Lower leg skin (tissue), 4 donors: ENCODE measurements at regions not wholly inside any gene's neighbourhood (a gene's known extent, or its start where the extent isn't known, plus 50 kb on each side); places are given as distances from the start of the nearest gene placed in this dataset.

Source experiments
- DNase-seq, 2 donors: peaks; one replicate each; pipeline ENCODE4 v3.0.0-alpha.2; 2019; ENCODE audit warnings: low spot score in 2 of 2
- H3K4me3 ChIP-seq: fragments of 200-600 bp; sonication (generic); 2 replicates; pipeline ENCODE4 v1.5.1; 2017; ENCODE audit warnings: mild to moderate bottlenecking, low read depth; ENCODE audit not compliant: poor library complexity, severe bottlenecking
- CTCF ChIP-seq, 3 donors: fragments of 450-650 bp; IDR thresholded peaks; one replicate each; pipeline ENCODE4 v1.5.1; 2016; ENCODE audit warnings: antibody characterized with exemption in 3 of 3, mild to moderate bottlenecking in 3 of 3, moderate library complexity in 2 of 3
- POLR2A ChIP-seq, 2 donors: fragments of 450-650 bp; IDR thresholded peaks; one replicate each; pipeline ENCODE4 v1.6.1; 2016 to 2017; ENCODE audit warnings: antibody characterized with exemption in 2 of 2, mild to moderate bottlenecking in 1 of 2, moderate library complexity in 1 of 2
- WGBS, 2 donors: methylation state at CpG; one replicate each; pipeline ENCODE4 v1.1.5; 2018; 5-methylcytosine and 5-hydroxymethylcytosine counted together
- intact Hi-C: fragments of 100-400 bp; cut with DNase I; formaldehyde crosslinking; loops from one replicate; pipeline ENCODE4 v1.15.0; 2023; ENCODE audit warnings: low total_unique reads

GRCh38 chr4:18568600-18568999 lies 547.0 kb upstream of the LCORL start:
- H3K4me3 ChIP-seq = no peak overlapping the region
- DNase-seq = no peak
- 22 to 32% methylated on average over 2 of the region's 2 CpGs for WGBS, 2 donors
- intact Hi-C loops = no loop called here
- no peak for TF ChIP-seq CTCF (IDR thresholded peaks at IDR 0.05)
- no peak for TF ChIP-seq POLR2A (IDR thresholded peaks at IDR 0.05)

GRCh38 chr4:18566970-18567799 lies 545.6 kb upstream of the LCORL start:
- TF ChIP-seq CTCF (IDR thresholded peaks at IDR 0.05) = peak in 1 of 3 donors; percentile 46
- TF ChIP-seq POLR2A (IDR thresholded peaks at IDR 0.05) = no peak
- 82 to 83% methylated on average over 9 of the region's 9 CpGs for WGBS, 2 donors
- DNase-seq = no peak
- H3K4me3 ChIP-seq = no peak overlapping the region
- intact Hi-C loops = no loop called here

- no peak for DNase-seq
- WGBS, 2 donors = 80 to 90% methylated on average over 3 of the region's 3 CpGs
- TF ChIP-seq POLR2A (IDR thresholded peaks at IDR 0.05) (no peak), CTCF (IDR thresholded peaks at IDR 0.05) (no peak)
- intact Hi-C loops = no loop called here
- H3K4me3 ChIP-seq = no peak overlapping the region
Observed at GRCh38 chr4:18559492-18559891, 537.9 kb upstream of the LCORL start.

GRCh38 chr4:18556402-18556801 lies 534.8 kb upstream of the LCORL start:
- intact Hi-C loops = no loop called here
- no peak for TF ChIP-seq CTCF (IDR thresholded peaks at IDR 0.05)
- no peak for TF ChIP-seq POLR2A (IDR thresholded peaks at IDR 0.05)
- 77 to 92% methylated on average over 1 of the region's 1 CpG for WGBS, 2 donors
- H3K4me3 ChIP-seq = no peak overlapping the region
- no peak for DNase-seq

- intact Hi-C loops = no loop called here
- no peak for DNase-seq
- no peak overlapping the region for H3K4me3 ChIP-seq
- WGBS, 2 donors = 65 to 68% methylated on average over 6 of the region's 6 CpGs
- TF ChIP-seq POLR2A (IDR thresholded peaks at IDR 0.05) (no peak), CTCF (IDR thresholded peaks at IDR 0.05) (no peak)
Observed at GRCh38 chr4:18540349-18540748, 518.8 kb upstream of the LCORL start.

- no peak overlapping the region for H3K4me3 ChIP-seq
- intact Hi-C loops = no loop called here
- no peak for DNase-seq
- no peak for TF ChIP-seq CTCF (IDR thresholded peaks at IDR 0.05)
- TF ChIP-seq POLR2A (IDR thresholded peaks at IDR 0.05) = no peak
- WGBS, 2 donors = 69 to 70% methylated on average over 2 of the region's 2 CpGs
Observed at GRCh38 chr4:18538121-18538520, 516.6 kb upstream of the LCORL start.
